HT-29 (cell line): ENCODE measurements at regions not wholly inside any gene's neighbourhood (a gene's known extent, or its start where the extent isn't known, plus 50 kb on each side); places are given as distances from the start of the nearest gene placed in this dataset.
A peak's percentile ranks its signal among the peaks of the same experiment; 100 is the strongest.

Experiments used
- DNase-seq: peaks from one replicate; pipeline ENCODE4 v3.0.0-alpha.2; 2015; ENCODE audit warnings: low spot score

DNA sequence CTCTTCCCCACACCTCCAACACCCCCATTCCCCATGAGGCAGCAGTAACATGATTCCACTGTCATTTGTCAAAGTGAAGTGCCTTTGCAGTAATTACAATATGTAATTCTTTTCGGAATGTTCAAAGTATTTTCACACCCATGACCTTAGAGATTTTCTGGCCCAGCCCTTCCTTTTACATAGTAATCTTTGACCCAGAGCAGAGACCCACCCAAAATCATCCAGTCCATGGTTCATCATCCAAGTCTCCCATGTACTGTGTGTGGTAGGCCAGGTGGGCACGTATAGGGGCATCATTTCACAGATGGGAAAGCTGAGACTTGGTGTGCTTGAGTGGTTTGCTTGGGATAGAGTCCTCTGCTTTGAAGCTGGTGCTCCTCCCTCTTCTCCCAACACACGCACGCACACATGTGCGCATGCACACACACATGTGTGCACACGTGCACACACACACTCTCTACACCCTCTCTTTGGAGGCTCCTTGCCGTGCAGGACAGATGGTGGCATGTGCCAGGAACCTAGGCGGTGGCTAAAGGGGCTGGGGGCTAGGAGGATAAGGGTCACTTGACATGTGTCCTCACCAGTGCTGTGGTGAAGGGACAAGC, 284.7 kb upstream of the ROPN1 start:
- no peak for DNase-seq

DNA sequence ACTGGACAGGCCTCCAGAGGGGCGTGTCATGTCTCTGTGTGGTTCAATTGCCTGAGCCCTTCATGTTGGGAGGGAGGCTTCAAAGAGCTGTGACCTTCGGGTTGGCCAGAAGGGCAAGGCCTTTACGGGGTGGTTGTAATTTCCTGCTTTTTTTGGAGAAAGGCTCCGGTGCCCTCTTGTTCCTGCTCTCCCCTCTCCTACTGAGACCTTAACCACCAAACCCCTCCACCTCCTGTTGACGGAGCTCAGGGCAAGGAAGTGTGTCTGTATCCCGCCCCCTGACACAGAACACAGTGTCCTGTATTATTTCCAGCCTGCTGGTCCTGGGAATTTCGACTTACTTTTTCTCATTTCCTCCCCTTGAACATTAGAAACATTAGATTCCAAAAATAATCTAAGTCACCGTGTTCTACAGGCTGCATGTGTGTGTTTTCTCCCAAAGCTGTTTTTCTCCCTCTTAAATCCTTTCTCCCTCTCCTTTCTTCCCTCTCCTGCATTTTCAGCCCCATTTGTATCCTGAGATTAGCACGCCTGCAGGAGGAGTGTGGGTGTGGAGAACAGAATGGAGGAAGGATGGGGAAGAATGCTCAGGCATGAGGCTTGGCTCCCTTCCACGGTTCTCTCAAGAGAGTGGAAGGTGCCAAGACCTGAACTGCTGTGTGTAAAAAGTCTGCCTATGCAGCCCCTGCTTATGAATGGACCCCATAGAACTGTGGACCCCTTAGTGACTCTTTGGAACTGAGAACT, 285.4 kb upstream of the ROPN1 start:
- DNase-seq: no peak

- DNase-seq: peak; percentile 73
Observed at GRCh38 chr3:124281453-124282316, 289.8 kb upstream of the ROPN1 start.

GRCh38 chr3:124282751-124283651, 291.1 kb upstream of the ROPN1 start:
- no peak for DNase-seq

DNA sequence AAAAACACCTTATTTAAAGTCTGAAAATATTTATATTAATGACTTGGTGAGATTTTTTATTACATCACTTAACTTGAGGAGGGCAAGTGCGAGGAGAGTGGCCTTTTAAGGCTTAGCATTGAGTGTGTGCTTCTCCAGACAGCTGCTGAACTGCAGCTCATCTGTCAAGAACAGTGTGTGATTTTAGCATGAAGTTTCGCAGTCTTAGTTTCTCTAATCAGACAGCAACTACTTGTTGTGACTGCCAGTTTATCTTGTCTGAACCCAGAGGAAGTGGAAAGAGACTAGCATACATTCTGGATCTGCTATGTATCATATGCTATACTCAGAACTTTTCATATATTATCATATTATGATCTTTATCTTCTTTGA, 291.7 kb upstream of the ROPN1 start:
- DNase-seq: no peak

GRCh38 chr3:124288996-124289395, 297.1 kb upstream of the ROPN1 start:
- DNase-seq: no peak

DNA sequence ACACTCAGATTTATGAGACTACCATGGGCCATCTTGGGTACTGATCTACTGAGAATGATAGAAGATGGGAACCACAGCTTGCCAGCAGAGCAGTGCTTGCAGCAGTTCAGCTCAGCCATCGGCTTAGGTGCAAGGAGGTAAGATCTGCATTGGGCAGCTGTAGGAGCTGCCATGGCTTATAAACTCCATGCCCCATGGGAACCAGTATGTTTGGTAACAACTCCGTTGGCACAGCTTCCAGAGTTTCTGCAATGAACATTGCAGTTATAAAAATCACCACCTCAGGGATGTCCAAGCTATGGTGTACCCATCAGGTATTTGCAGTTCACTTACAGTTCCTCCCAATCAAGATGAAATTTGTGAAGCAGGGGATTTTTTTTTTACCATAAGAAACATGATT, 299.1 kb upstream of the ROPN1 start:
- no peak for DNase-seq

DNA sequence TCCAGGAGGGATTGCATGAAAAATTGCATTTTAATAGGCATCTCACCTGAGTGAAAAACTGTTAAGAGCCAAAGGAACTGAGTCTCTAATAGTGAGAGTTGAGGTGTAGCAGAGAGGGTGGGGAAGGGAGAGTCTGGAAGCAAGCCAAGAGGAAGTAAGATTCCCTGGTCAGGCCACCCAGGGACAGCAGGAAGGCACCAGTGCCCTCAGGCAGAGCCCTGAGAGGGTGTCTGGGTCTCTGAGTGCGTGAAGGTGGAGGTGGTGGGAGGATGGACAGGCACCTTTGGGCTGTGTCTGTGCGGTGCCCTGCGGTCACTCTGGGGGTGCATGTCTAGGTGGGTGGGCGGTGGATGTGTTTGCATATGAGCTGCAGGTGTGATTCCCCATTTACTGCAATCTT, 300.4 kb upstream of the ROPN1 start:
- DNase-seq: peak; percentile 73

DNA sequence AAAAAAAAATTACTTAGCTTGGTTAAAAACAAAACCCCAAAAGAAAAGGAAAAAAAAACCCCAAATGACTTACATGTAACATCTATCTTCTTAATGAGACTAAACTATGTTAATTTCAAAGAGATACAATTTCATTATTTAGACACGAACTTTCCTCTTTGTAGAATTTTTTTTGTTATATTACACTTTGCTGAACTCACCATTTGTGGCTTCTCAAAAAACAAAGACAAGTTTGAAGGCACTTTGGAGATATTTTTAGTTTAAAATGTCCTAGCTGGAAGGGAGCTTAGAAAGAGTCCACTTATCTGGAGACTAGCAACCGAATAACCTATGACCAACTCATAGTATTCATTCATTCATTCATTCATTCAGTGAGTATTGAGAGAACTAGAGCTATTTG, 301.7 kb upstream of the ROPN1 start:
- no peak for DNase-seq

GRCh38 chr3:124295362-124295761, 303.4 kb upstream of the ROPN1 start:
- no peak for DNase-seq

- no peak for DNase-seq
Observed at GRCh38 chr3:124296406-124296805, 304.5 kb upstream of the ROPN1 start.

GRCh38 chr3:124297062-124297980, 305.4 kb upstream of the ROPN1 start:
- DNase-seq: peak; percentile 62

DNA sequence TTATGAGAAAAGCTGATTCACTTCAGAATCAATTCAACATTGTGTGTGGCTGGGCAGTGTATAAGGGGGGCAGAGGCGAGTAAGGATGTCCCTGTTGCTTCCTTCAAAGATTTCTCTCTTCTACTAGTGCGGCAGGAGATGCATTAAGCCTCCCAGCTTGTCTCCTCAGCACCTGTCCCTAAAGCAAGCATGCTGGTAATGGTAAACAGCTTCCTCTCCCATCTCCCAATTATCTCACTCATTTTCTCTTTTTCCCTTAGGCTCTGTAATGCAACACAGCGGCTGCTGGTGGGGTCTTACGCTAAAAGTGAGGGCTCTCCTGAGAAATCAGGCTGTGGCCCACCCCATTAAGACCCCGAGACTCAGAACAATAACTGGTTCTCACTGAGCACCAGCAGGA, 306.4 kb upstream of the ROPN1 start:
- no peak for DNase-seq

DNA sequence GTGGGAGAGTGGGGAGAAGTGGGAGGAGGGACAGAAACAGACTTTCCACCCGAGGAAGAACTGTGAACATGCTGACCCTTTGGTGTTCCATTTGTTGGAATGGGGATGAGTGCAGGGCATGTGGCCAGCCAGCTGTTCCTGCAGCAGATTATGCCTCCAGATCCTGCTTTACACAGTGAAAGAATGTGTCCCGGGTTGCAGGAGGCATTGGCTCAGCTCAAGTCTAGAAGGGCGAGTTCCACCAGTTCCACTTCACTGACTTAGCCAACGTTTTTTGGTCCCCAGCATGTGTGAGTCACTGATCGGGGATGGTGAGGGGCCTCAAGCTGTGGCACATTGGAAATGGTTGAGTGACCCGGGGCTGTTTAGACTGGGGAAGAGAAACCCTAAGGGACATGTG, 307.0 kb upstream of the ROPN1 start:
- DNase-seq: no peak

GRCh38 chr3:124299831-124300230, 307.9 kb upstream of the ROPN1 start:
- DNase-seq: no peak

DNA sequence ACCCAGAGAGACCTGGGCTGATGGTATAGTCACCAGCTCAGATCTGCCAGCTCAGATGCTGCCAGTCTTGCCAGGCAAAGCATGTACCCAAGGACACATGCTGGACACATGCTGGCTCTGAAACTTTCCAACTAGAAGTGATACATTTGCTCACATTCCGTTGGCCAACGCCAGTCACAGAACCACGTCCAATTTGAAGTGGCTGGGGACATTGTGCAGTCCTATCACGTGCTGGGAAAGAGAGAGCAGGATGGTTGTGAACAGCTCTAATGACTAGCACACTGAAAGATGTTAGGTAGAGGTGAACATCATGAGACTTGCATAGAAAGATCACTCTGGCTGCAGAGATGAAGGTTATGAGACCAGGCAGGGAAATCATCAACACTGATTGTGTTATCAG, 308.5 kb upstream of the ROPN1 start:
- no peak for DNase-seq

- no peak for DNase-seq
Observed at GRCh38 chr3:124303305-124303910, 311.5 kb upstream of the ROPN1 start.

GRCh38 chr3:124306665-124307064, 314.7 kb upstream of the ROPN1 start:
- DNase-seq: no peak

DNA sequence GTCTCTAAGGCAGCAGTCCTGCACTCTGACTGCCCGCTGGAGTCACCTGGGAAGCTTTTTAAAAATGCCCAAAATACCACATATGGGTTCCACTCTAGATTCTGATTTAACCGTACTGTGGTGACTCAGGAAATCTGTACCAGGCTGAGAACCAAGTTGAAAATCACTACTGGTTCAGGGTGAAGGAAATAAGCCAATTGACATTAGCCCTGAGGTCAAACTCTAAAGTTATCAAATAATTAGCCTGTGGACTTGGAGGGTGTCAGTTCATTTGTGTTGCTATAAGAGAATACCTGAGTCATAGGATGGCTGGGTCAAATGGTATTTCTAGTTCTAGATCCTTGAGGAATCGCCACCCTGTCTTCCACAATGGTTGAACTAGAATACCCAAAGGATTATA, 321.7 kb upstream of the ROPN1 start:
- DNase-seq: no peak
